Peyer's patch (tissue), 4 donors: ENCODE measurements at regions not wholly inside any gene's neighbourhood (a gene's known extent, or its start where the extent isn't known, plus 50 kb on each side); places are given as distances from the start of the nearest gene placed in this dataset.

Source experiments
- DNase-seq, 3 donors: peaks; one replicate each; pipeline ENCODE4 v3.0.0-alpha.2; 2017 to 2019
- H3K27ac ChIP-seq, 4 donors: fragments of 200-600 bp; sonication (generic); one replicate each; pipeline ENCODE4 v1.5.1; 2016 to 2019
- H3K27me3 ChIP-seq, 2 donors: fragments of 200-600 bp; sonication (generic); one replicate each; pipeline ENCODE4 v1.5.1; 2019
- H3K36me3 ChIP-seq, 3 donors: fragments of 200-600 bp; sonication (generic); one replicate each; pipeline ENCODE4 v1.5.1; 2016 to 2019
- H3K4me1 ChIP-seq, 4 donors: fragments of 200-600 bp; sonication (generic); one replicate each; pipeline ENCODE4 v1.5.1; 2016 to 2019
- H3K4me3 ChIP-seq, 4 donors: fragments of 200-600 bp; sonication (generic); 1 replicate in 3 of 4; 2 replicates in 1 of 4; pipeline ENCODE4 v1.5.1; 2016 to 2019; ENCODE audit warnings: mild to moderate bottlenecking in 1 of 4
- H3K9me3 ChIP-seq, 4 donors: fragments of 200-600 bp; sonication (generic); one replicate each; pipeline ENCODE4 v1.5.1; 2016 to 2019; ENCODE audit warnings: mild to moderate bottlenecking in 1 of 4
- POLR2A ChIP-seq, 2 donors: fragments of 450-650 bp; IDR thresholded peaks; one replicate each; pipeline ENCODE4 v1.5.1; 2017; ENCODE audit warnings: antibody characterized with exemption in 2 of 2, mild to moderate bottlenecking in 2 of 2, moderate library complexity in 2 of 2
- TF ChIP-seq, protein P1 (sequence below), 6 experiments: fragments of 450-650 bp in 4 of 6; fragments of 200-600 bp in 2 of 6; sonication (generic) in 1 of 6; IDR thresholded peaks; one replicate each; pipeline ENCODE4 v1.5.1; 2017 to 2019; ENCODE audit warnings: antibody characterized with exemption in 6 of 6, mild to moderate bottlenecking in 3 of 6, moderate library complexity in 1 of 6

GRCh38 chr4:31390849-31391248 lies 670.7 kb downstream of the PCDH7 start:
- no peak for DNase-seq
- H3K27me3 ChIP-seq, result no peaks in the 10 kb centered on the region
- no peak overlapping the region for H3K27ac ChIP-seq
- H3K4me3 ChIP-seq, result no peak overlapping the region
- TF ChIP-seq POLR2A (IDR thresholded peaks at IDR 0.05), result no peak
- TF ChIP-seq, protein P1, sequence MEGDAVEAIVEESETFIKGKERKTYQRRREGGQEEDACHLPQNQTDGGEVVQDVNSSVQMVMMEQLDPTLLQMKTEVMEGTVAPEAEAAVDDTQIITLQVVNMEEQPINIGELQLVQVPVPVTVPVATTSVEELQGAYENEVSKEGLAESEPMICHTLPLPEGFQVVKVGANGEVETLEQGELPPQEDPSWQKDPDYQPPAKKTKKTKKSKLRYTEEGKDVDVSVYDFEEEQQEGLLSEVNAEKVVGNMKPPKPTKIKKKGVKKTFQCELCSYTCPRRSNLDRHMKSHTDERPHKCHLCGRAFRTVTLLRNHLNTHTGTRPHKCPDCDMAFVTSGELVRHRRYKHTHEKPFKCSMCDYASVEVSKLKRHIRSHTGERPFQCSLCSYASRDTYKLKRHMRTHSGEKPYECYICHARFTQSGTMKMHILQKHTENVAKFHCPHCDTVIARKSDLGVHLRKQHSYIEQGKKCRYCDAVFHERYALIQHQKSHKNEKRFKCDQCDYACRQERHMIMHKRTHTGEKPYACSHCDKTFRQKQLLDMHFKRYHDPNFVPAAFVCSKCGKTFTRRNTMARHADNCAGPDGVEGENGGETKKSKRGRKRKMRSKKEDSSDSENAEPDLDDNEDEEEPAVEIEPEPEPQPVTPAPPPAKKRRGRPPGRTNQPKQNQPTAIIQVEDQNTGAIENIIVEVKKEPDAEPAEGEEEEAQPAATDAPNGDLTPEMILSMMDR (IDR thresholded peaks at IDR 0.05), result no peak
- H3K36me3 ChIP-seq, result no peaks in the 10 kb centered on the region
- H3K9me3 ChIP-seq, result no peaks in the 10 kb centered on the region
- no peaks in the 10 kb centered on the region for H3K4me1 ChIP-seq

DNA sequence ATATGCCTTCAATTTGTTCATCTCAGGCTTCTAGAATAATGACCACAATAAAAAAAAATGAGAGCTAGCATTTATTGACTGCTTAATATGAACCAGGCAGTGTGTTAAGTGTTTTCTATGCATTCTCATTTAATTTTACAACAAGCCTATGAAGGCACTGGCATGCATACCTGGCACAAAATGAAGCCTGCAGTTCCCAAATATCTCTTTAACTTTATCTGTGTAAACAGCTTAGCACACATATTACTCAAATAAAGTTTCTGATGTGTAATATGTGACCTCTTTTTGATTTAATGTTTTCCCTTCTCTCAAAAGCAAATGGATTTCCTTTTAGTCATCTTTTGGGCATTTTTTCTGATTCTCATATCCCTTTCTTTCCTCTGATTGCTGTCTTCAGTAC lies 671.8 kb downstream of the PCDH7 start:
- TF ChIP-seq, protein P1 (IDR thresholded peaks at IDR 0.05), result no peak
- TF ChIP-seq POLR2A (IDR thresholded peaks at IDR 0.05), result no peak
- Histone ChIP-seq H3K4me1 (no peaks in the 10 kb centered on the region), H3K27ac (no peak overlapping the region), H3K36me3 (no peaks in the 10 kb centered on the region), H3K9me3 (no peaks in the 10 kb centered on the region), H3K4me3 (no peak overlapping the region), H3K27me3 (no peaks in the 10 kb centered on the region)
- DNase-seq, result no peak

DNA sequence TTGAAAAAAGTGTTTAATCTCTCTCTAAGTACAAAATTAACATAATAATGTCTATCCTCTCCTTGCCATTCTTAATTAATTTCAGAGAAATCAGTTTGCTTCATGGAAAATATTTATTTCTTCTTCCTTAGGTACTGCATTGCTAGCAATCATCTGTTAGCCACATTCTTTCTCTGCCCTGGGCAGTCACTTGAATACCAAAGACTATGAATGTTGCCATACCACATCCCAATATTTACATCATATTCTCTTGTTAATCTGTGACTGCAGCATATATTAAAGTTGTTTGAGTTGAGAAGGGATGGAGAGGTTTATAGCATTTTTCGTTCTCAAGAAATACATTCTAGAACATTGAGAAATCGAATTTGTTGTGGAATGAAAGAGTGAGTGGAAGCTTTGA lies 672.8 kb downstream of the PCDH7 start:
- H3K4me3 ChIP-seq, result no peak overlapping the region
- no peaks in the 10 kb centered on the region for H3K36me3 ChIP-seq
- H3K27ac ChIP-seq, result no peak overlapping the region
- no peaks in the 10 kb centered on the region for H3K4me1 ChIP-seq
- TF ChIP-seq, protein P1 (IDR thresholded peaks at IDR 0.05), result no peak
- TF ChIP-seq POLR2A (IDR thresholded peaks at IDR 0.05), result no peak
- no peaks in the 10 kb centered on the region for H3K27me3 ChIP-seq
- no peaks in the 10 kb centered on the region for H3K9me3 ChIP-seq
- no peak for DNase-seq

- DNase-seq, result no peak
- Histone ChIP-seq H3K4me3 (no peak overlapping the region), H3K27me3 (no peaks in the 10 kb centered on the region), H3K4me1 (no peaks in the 10 kb centered on the region), H3K9me3 (no peaks in the 10 kb centered on the region), H3K27ac (no peak overlapping the region), H3K36me3 (no peaks in the 10 kb centered on the region)
- TF ChIP-seq POLR2A (IDR thresholded peaks at IDR 0.05), result no peak
- TF ChIP-seq, protein P1 (IDR thresholded peaks at IDR 0.05), result no peak
These were observed 688.0 kb downstream of the PCDH7 start for GRCh38 chr4:31408121-31408520.

DNA sequence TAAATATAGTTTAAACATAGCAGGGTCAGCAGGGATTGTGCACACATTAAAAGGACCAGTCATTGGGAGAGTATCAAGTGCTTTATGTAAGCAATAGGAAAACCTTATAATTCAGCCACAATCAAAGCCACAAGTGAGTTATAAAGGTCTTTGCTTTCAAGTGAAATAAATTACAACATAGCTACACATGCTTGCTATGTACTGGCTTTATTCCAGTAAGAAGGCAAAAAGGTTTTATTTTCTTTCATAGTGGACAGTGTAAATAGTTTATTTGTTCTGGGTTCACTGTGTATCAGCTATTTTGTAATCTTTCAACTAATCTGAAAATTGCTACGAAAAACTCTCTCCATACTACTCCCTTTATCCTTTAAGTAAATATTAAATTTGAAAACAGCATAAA lies 691.4 kb downstream of the PCDH7 start:
- H3K36me3 ChIP-seq, result no peaks in the 10 kb centered on the region
- H3K27me3 ChIP-seq, result no peaks in the 10 kb centered on the region
- no peak for DNase-seq
- H3K4me3 ChIP-seq, result no peak overlapping the region
- TF ChIP-seq, protein P1 (IDR thresholded peaks at IDR 0.05), result no peak
- no peak for TF ChIP-seq POLR2A (IDR thresholded peaks at IDR 0.05)
- no peak overlapping the region for H3K27ac ChIP-seq
- no peaks in the 10 kb centered on the region for H3K9me3 ChIP-seq
- no peaks in the 10 kb centered on the region for H3K4me1 ChIP-seq

DNA sequence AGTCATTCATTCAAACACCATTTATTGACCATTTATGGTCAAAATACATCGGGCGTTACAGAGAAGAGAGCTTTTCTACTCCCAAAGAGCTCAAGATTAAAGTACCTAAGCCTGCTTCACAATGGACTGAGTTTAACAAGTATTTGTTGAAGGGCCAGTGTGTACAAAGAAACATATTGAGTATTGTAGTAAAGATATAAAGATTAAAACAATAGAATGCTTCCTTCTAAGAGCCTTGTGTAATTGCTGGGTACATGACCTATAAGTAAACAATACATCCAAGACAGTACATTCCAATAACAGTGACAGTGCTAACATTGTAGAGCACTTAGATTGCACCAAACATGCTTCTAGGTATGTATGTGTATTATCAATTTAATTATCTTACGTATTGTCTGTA lies 695.5 kb downstream of the PCDH7 start:
- Histone ChIP-seq H3K4me3 (no peak overlapping the region), H3K4me1 (no peaks in the 10 kb centered on the region), H3K27me3 (no peaks in the 10 kb centered on the region), H3K27ac (no peak overlapping the region), H3K36me3 (no peaks in the 10 kb centered on the region), H3K9me3 (no peaks in the 10 kb centered on the region)
- no peak for DNase-seq
- TF ChIP-seq, protein P1 (IDR thresholded peaks at IDR 0.05), result no peak
- no peak for TF ChIP-seq POLR2A (IDR thresholded peaks at IDR 0.05)
